NT2/D1 (cell line): ENCODE measurements at regions not wholly inside any gene's neighbourhood (a gene's known extent, or its start where the extent isn't known, plus 50 kb on each side); places are given as distances from the start of the nearest gene placed in this dataset.

Source experiments
- SUZ12 ChIP-seq: IDR thresholded peaks from 2 replicates; pipeline ENCODE4 v1.6.1; 2011; ENCODE audit not compliant: insufficient read length, insufficient read depth; ENCODE audit errors: extremely low read depth
- YY1 ChIP-seq: IDR thresholded peaks from 2 replicates; pipeline ENCODE4 v1.6.1; 2011; ENCODE audit not compliant: insufficient read length, insufficient read depth

- TF ChIP-seq YY1 (no peak), SUZ12 (no peak)
These were observed 160.0 kb upstream of the ITGA1 start for GRCh38 chr5:52627740-52628139.
